ENCODE measurements at regions not wholly inside any gene's neighbourhood (a gene's known extent, or its start where the extent isn't known, plus 50 kb on each side); places are given as distances from the start of the nearest gene placed in this dataset.

- no peak for TF ChIP-seq REST (IDR thresholded peaks at IDR 0.05; ENCODE audit: low read depth, low read length)
- no peak for TF ChIP-seq ELF1 (IDR thresholded peaks at IDR 0.05)
- no peak for TF ChIP-seq CTCF (IDR thresholded peaks at IDR 0.05)
These were observed 112.1 kb upstream of the THBS2 start (continued) for GRCh38 chr6:169365567-169366257.

GRCh38 chr6:169363590-169363989, 109.9 kb upstream of the THBS2 start:
- TF ChIP-seq GATA2 (CRISPR knock-in tag; IDR thresholded peaks at IDR 0.05) (no peak), PBX3 (IDR thresholded peaks at IDR 0.05) (no peak), SMC3 (IDR thresholded peaks at IDR 0.05; ENCODE audit: low read depth, low read length) (no peak), TCF12 (IDR thresholded peaks at IDR 0.05) (no peak), USF2 (IDR thresholded peaks at IDR 0.05; ENCODE audit: borderline replicate concordance, low read depth, low read length) (no peak)
- Histone ChIP-seq H3K9me2 (no peaks in the 10 kb centered on the region), H3K9me3 (no peaks in the 10 kb centered on the region), H3K4me2 (no peak overlapping the region), H4K20me1 (ENCODE audit: insufficient read depth) (no peaks in the 10 kb centered on the region), H3K79me2 (ENCODE audit: insufficient read depth) (no peaks in the 10 kb centered on the region), H2AFZ (ENCODE audit: low read depth) (no peak overlapping the region), H3K36me3 (replicated peaks in 1 of 2; ENCODE audit: control insufficient read depth in 1 of 2, insufficient read depth in 2 of 2, low read length in 1 of 2) (no peaks in the 10 kb centered on the region), H3K27me3 (ENCODE audit: insufficient read depth) (no peaks in the 10 kb centered on the region), H3K9ac (no peak overlapping the region), H3K4me3 (ENCODE audit: low read depth in 2 of 2, low read length in 1 of 2) (no peak overlapping the region), H3F3A (replicated peaks; ENCODE audit: insufficient read depth) (no peaks in the 10 kb centered on the region), H3K27ac (ENCODE audit: low read depth in 2 of 2, low read length in 1 of 2) (no peak overlapping the region), H3K4me1 (ENCODE audit: control insufficient read depth in 1 of 2, insufficient read depth in 2 of 2, low read depth in 1 of 2, low read length in 1 of 2) (no peaks in the 10 kb centered on the region)
- ChIA-PET POLR2A (no interaction called here), CTCF (no interaction called here)
- 12% methylated on average over 9 of the region's 9 CpGs for WGBS (ENCODE audit: low lambda C conversion rate)
- no peak for DNase-seq
